ENCODE measurements at regions not wholly inside any gene's neighbourhood (a gene's known extent, or its start where the extent isn't known, plus 50 kb on each side); places are given as distances from the start of the nearest gene placed in this dataset.

DNA sequence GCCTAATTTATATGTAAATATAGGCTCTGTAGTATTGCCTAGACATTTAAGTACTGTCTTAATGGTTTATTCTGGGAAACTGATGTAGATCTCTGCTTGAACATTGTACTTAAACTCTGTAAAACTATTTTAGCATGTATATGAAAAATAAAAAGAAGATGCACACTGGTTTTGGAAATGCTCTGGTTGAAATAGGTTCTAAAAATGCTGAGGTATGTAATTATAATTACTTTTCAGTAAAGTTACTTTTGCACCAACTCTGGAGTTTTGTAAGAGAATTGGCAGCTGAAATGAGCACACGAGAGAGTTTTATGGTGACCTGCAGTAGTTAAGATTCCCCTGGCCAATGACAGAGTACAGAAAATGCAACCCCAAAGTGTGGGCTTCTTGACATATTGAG, 353.9 kb downstream of the ATP23 start:
- no peak for DNase-seq (ENCODE audit: low spot score)
- H3K27ac ChIP-seq, result no peak overlapping the region
- POLR2A ChIA-PET (ENCODE audit: low non-redundant PET), result no interaction called here
- no peak for TF ChIP-seq CTCF (conservative IDR thresholded peaks at IDR 0.05; ENCODE audit: low read depth)
- CTCF ChIA-PET, result no interaction called here

DNA sequence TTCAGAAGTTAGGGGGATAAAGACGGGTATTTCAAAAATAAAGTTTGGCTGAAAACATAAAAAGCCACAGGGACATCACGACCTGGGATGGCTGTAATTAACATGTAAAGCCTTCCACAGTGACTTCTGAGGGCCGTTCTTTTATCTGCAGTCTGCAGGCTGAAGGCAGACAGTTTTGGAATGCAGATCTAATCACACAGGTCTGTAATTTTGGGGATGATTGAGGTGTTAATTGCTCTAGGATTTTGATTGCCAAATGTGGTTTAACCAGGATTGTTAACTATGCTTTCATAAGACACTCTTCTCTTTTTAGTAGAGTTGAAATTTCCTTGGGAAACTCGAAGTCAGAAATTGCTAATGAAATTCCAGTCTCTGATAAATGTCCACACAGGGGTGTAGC, 355.5 kb downstream of the ATP23 start:
- ChIA-PET POLR2A (ENCODE audit: low non-redundant PET) (no interaction called here), CTCF (no interaction called here)
- no peak for DNase-seq (ENCODE audit: low spot score)
- no peak overlapping the region for H3K27ac ChIP-seq
- TF ChIP-seq CTCF (conservative IDR thresholded peaks at IDR 0.05; ENCODE audit: low read depth), result no peak

DNA sequence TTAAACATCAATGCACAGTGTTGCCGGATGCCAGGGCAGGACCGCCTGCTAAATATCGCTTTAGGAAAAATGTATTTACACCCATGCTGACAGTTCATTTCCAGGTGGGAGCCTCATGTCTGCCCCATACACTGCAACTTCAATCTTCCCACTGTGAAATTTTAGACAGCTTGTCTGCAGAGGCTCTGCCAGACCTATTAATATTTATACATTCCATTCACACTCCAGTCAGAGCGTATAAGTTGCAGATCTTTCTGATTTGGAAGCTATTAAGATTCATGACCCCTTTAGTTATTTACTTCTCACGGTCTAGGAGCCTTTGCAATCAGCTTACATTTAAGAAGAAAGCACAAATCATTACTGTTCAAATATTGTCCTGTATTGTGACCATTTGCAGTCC, 357.4 kb downstream of the ATP23 start:
- no peak overlapping the region for H3K27ac ChIP-seq
- DNase-seq (ENCODE audit: low spot score), result no peak
- POLR2A ChIA-PET (ENCODE audit: low non-redundant PET), result no interaction called here
- TF ChIP-seq CTCF (conservative IDR thresholded peaks at IDR 0.05; ENCODE audit: low read depth), result no peak
- CTCF ChIA-PET, result no interaction called here

GRCh38 chr12:58299371-58299770, 358.0 kb downstream of the ATP23 start:
- TF ChIP-seq CTCF (conservative IDR thresholded peaks at IDR 0.05; ENCODE audit: low read depth), result no peak
- no peak for DNase-seq (ENCODE audit: low spot score)
- no peak overlapping the region for H3K27ac ChIP-seq
- ChIA-PET CTCF (no interaction called here), POLR2A (ENCODE audit: low non-redundant PET) (no interaction called here)

DNA sequence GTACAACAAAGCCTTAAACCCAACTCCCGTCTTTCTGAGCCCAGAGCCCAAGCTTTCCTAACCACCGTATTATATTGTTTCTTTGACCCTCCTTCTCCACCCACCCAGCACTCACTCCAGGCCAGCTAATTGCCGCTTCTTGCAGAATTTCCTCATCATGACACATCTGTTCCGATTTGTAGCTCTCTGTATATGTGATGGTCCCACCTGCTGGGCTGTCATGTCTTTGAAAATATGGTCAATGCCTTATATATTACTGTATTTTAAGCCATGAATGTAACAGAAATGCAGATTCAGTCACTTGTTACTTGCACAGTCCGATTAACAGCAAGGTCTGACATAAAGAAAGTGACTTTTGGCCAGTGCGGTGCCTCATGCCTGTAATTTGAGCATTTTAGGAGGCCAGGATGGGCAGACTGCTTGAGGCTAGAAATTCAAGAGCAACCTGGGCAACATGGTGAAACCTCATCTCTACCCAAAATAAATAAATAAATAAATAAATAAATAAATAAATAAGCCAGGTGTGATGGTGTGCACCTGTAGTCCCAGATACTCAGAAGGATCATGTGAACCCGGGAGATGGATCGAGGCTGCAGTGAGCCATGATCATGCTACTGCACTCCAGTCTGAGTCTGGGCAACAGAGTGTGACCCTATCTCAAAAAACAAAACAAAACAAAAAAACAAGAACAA, 359.8 kb downstream of the ATP23 start:
- POLR2A ChIA-PET (ENCODE audit: low non-redundant PET), result no interaction called here
- H3K27ac ChIP-seq, result no peak overlapping the region
- no peak for TF ChIP-seq CTCF (conservative IDR thresholded peaks at IDR 0.05; ENCODE audit: low read depth)
- DNase-seq (ENCODE audit: low spot score), result no peak
- CTCF ChIA-PET, result no interaction called here

DNA sequence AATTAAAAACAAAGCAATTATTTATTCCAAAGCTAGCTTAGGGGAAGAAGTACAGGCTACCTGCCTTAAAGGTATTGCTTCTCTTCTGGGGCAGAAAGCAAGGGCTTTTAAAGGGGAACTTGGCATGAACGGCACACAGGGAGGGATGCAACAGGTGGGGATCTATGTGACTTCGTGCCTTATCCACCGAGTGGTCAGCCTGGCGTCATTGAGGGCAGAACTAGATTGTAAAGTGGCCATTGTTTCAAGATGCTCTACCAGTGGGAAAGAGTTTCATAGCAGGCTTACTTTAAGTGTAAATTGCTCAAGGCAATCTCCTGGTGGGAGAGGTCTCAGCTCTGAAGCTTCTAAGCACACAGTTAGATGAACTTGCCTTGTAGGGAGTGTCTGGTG, 360.4 kb downstream of the ATP23 start:
- ChIA-PET POLR2A (ENCODE audit: low non-redundant PET) (no interaction called here), CTCF (no interaction called here)
- no peak for TF ChIP-seq CTCF (conservative IDR thresholded peaks at IDR 0.05; ENCODE audit: low read depth)
- no peak for DNase-seq (ENCODE audit: low spot score)
- H3K27ac ChIP-seq, result no peak overlapping the region

Measured in RWPE1 (cell line).